ENCODE measurements at regions not wholly inside any gene's neighbourhood (a gene's known extent, or its start where the extent isn't known, plus 50 kb on each side); places are given as distances from the start of the nearest gene placed in this dataset.

- POLR2A ChIA-PET: no interaction called here
- TF ChIP-seq CTCF (IDR thresholded peaks at IDR 0.05; ENCODE audit: control extremely low read depth, extremely low read depth, low read depth, missing control alignments): no peak
- no peak for DNase-seq (ENCODE audit: extremely low spot score)
- CTCF ChIA-PET: interaction anchor here (1.2 kb wide), 1 partner anchor 9 kb away, joined by 3 read pairs; no protein-coding TSS in a partner anchor
Measured at GRCh38 chr5:167128581-167128980, 1162.9 kb upstream of the WWC1 start.

- TF ChIP-seq CTCF (IDR thresholded peaks at IDR 0.05; ENCODE audit: control extremely low read depth, extremely low read depth, low read depth, missing control alignments): no peak
- no peak for DNase-seq (ENCODE audit: extremely low spot score)
- ChIA-PET CTCF (no interaction called here), POLR2A (no interaction called here)
Measured at GRCh38 chr5:167140548-167141291, 1150.7 kb upstream of the WWC1 start.

DNA sequence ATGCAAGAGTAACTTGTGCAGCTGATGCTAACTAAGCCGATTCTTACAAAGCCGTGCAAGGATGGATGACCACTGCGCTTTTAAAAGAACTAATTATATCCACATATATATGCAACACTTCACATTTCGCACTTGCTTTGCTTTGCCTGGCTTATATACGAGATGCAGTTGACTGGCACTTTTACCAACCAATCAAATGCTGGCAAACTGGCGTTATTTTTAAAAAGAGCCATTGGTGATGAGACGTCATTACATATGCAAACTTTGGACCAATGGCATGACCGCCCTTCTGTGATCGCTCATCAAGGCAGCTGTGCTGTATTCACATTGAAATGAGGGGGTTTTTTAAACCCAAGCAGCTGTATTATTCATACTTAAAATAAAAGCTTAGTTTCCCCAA lies 1147.7 kb upstream of the WWC1 start:
- TF ChIP-seq CTCF (IDR thresholded peaks at IDR 0.05; ENCODE audit: control extremely low read depth, extremely low read depth, low read depth, missing control alignments): no peak
- no peak for DNase-seq (ENCODE audit: extremely low spot score)
- POLR2A ChIA-PET: no interaction called here
- CTCF ChIA-PET: interaction anchor here (1.2 to 1.6 kb wide), 2 partner anchors 14 to 16 kb away, joined by 3 to 4 read pairs; no protein-coding TSS in a partner anchor

GRCh38 chr5:167145841-167146240 lies 1145.6 kb upstream of the WWC1 start:
- no peak for TF ChIP-seq CTCF (IDR thresholded peaks at IDR 0.05; ENCODE audit: control extremely low read depth, extremely low read depth, low read depth, missing control alignments)
- DNase-seq (ENCODE audit: extremely low spot score): no peak
- ChIA-PET POLR2A (no interaction called here), CTCF (no interaction called here)

DNA sequence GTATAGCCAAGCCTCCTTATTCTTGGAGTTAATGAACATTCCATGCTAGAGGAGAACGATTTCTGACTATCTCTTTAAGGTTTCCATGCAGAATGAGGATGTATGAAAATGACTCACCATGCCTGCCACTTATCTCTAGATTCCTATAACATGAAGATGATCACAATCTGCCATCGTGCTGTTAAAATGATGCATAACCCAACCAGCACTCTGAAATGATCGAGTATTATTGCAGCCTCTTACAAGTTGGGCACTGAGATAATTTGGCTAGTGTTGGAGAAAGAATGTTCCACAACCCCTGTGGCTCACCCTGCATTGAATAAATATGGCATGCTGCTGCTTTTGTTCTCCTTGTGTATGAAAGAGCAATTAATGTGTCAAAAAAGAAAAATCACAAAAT lies 1143.6 kb upstream of the WWC1 start:
- no peak for DNase-seq (ENCODE audit: extremely low spot score)
- CTCF ChIA-PET: no interaction called here
- no peak for TF ChIP-seq CTCF (IDR thresholded peaks at IDR 0.05; ENCODE audit: control extremely low read depth, extremely low read depth, low read depth, missing control alignments)
- POLR2A ChIA-PET: no interaction called here

DNA sequence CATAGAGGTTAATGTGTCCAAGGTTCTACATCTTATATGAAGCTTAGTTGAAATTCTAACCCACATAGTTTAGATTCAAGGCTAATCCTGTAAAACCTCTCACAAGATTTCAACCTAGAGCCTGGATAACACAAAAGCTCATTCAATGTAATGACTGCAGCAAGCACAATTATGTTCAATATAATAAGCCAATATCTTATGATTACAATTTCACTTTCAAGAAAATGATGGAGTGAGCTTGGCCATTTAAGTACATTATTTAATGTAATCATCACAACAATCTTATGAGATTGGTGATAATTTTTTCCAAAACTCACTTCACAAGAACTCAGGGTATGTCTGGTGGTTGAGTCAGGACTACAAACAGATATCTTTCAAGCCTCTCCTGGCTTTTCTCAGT lies 1140.8 kb upstream of the WWC1 start:
- POLR2A ChIA-PET: no interaction called here
- CTCF ChIA-PET: interaction anchor here (1.3 to 1.8 kb wide), 2 partner anchors 14 to 94 kb away, joined by 3 to 5 read pairs; no protein-coding TSS in a partner anchor

More for the DNA sequence above, 1140.8 kb upstream of the WWC1 start:
- TF ChIP-seq CTCF (IDR thresholded peaks at IDR 0.05; ENCODE audit: control extremely low read depth, extremely low read depth, low read depth, missing control alignments): no peak
- DNase-seq (ENCODE audit: extremely low spot score): no peak

All from GM10248 (cell line).